GM12891 (cell line): ENCODE measurements at regions not wholly inside any gene's neighbourhood (a gene's known extent, or its start where the extent isn't known, plus 50 kb on each side); places are given as distances from the start of the nearest gene placed in this dataset.

Experiments
- PAX5 ChIP-seq: IDR thresholded peaks from 2 replicates; pipeline ENCODE4 v1.6.1; 2011; ENCODE audit warnings: low read length, moderate library complexity, mild to moderate bottlenecking; ENCODE audit not compliant: insufficient read depth, severe bottlenecking
- POLR2A ChIP-seq: IDR thresholded peaks from 2 replicates; pipeline ENCODE4 v1.6.1; 2011; ENCODE audit warnings: low read depth, low read length, control low read depth
- POLR2AphosphoS5 ChIP-seq: IDR thresholded peaks from 2 replicates; pipeline ENCODE4 v1.6.1; 2011; ENCODE audit warnings: low read depth, low read length, control low read depth
- POU2F2 ChIP-seq: IDR thresholded peaks from 2 replicates; pipeline ENCODE4 v1.6.1; 2011; ENCODE audit warnings: low read depth, mild to moderate bottlenecking, control low read depth, low read length, moderate library complexity
- SPI1 ChIP-seq: IDR thresholded peaks from 2 replicates; pipeline ENCODE4 v1.6.1; 2011; ENCODE audit warnings: low read depth, low read length, control low read depth
- TAF1 ChIP-seq: IDR thresholded peaks from 2 replicates; pipeline ENCODE4 v1.6.1; 2011; ENCODE audit warnings: low read depth, low read length, control low read depth

DNA sequence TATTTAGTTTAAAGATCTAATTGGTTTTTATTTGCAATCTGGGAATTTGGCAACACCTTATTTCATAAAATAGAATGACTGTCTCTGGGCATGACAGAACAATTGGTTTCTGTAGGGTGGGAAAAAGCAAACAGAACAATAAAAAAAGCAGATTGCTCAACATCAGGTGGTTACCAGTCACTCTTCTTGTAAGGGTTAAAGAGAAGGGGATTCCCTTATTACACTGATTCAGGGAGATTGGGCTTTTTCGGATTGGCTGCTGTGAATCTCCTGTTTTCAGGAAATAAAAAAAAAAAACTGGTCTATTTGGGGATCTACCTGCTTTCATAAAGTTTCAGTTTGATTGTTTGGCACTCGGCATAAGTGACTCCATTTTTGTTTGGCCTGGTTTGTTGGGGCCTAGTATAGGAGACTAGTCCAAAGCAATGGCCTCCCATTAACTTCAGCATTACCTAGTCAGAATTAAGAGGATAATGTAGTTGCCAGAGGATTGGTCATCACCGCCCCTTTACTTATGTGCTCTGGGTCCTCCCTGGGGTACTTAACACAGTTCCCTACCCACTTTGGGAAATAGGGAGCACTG is 380.5 kb downstream of the IDS start:
- TF ChIP-seq POLR2A (no peak), TAF1 (no peak), POLR2AphosphoS5 (no peak), SPI1 (no peak), PAX5 (no peak), POU2F2 (no peak)
